Epidermal melanocyte (primary cell): ENCODE measurements at regions not wholly inside any gene's neighbourhood (a gene's known extent, or its start where the extent isn't known, plus 50 kb on each side); places are given as distances from the start of the nearest gene placed in this dataset.
"Not testable (repeated sequence)": the region's sequence is repeated elsewhere in the genome, so short reads cannot be mapped to it uniquely, and the experiment has no call there.

ENCODE experiments used
- DNase-seq: peaks from one replicate; pipeline ENCODE4 v3.0.0; 2011; ENCODE audit warnings: low spot score; ENCODE audit not compliant: insufficient read length

GRCh38 chr5:82765765-82766164 is 311.4 kb downstream of the TMEM167A start:
- DNase-seq, result no peak

GRCh38 chr5:82760856-82761255 is 316.3 kb downstream of the TMEM167A start:
- DNase-seq, result no peak

- DNase-seq, result no peak
Measured at GRCh38 chr5:82758881-82759280, 318.3 kb downstream of the TMEM167A start.

DNA sequence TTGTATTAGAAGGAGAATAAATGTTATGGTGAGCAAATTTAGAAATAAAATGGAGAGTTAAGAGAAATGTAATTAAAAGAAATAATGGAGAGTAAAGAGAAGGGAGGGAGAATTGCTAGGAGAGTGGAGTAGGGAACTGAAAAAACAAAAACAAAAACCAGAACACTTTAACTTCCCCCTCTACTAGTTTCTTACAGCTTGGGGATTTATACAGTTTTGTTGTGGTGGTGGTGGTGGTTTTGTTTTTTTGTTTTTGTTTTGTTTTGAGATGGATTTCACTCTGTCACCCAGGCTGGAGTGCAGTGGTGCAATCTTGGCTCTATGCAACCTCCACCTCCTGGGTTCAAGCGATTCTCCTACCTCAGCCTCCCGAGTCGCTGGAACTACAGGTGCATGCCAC is 322.4 kb downstream of the TMEM167A start:
- DNase-seq, result no peak

DNA sequence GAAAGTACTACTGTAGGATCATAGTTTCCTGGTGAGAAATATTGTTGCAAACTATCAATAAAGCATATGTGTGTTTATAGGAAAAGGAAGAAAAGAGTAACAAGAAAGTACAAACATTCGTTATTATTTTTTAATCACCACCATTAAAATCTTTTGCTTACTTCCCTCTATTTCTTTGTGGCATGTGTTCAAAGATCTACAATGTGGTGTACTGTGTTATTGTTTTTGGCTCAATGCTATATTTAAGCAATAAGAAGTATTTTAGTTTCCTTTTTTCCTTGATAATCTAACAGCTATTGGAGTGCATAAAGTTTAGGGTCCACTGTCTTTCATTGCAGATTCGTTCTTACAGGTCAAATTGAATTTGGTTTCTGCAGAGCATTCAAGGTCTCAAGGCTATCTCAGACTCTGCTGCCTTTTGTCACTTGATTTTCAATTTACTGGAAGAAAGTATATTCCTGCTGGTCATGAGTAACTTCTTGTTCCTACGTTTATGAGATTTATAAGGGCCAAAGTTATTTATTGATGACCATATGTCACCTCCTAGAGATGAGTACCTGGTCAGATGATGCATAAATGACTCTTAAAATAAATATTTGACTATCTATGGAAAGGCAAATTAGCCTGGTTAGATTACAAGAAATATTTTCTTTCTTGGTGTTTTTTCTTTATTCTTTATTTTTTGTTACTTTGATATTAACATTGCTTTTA is 323.0 kb downstream of the TMEM167A start:
- no peak for DNase-seq

- DNase-seq, result no peak
Measured at GRCh38 chr5:82753374-82753773, 323.8 kb downstream of the TMEM167A start.

- DNase-seq, result peak; percentile 85
Measured at GRCh38 chr5:82749461-82749820, 327.8 kb downstream of the TMEM167A start.

GRCh38 chr5:82748688-82749460 is 328.3 kb downstream of the TMEM167A start:
- DNase-seq, result no peak

GRCh38 chr5:82747986-82748385 is 329.2 kb downstream of the TMEM167A start:
- no peak for DNase-seq

- no peak for DNase-seq
Measured at GRCh38 chr5:82745016-82745415, 332.2 kb downstream of the TMEM167A start.

GRCh38 chr5:82738681-82739269 is 338.4 kb downstream of the TMEM167A start:
- no peak for DNase-seq

DNA sequence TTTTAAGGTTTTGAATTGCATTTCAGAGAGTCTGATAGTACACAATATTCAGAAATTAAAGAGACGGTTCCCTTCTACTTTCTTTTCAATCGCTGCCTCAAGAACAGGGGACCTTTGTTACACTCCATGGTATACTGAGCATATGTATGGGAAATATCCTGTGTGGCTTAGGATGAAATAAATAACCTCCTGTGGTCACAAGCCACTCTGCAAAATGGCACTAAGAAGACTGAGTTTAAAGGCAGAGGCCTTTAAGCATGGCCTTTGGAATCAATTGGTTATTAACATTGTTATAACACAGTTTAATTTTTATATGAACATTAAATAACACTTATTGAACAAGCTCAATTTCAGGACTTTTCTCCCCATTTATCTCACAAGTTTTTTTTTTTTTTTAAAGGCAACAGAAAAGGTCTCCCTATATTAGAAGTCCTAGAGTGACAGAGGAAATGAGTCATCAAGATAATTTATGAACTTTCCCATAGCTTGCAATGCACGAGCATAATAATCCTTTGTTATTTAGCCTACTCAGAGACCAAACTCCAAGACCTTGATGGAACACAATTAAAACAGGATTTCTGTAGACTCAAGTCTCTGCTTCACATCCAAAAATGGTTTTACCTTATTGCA is 341.9 kb downstream of the TMEM167A start:
- no peak for DNase-seq

DNA sequence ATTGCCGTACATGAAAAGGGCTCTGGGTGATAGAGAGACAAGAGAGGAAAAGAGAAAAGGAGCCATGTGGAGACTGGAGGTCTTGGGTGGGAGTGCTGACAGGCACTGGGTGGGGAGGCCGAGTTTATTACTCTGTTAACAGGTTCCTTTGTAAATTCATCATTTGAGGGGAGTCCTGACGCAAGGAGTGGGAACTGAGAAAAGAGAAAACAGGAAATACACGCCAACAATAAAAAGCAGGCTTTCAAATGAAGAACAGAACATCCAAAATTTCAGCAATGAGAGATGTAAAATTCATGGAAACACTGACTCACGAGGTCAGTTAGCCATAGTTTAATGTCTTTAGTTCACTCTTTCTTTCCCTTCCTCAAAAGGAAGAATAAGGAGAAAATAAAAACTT is 342.8 kb downstream of the TMEM167A start:
- DNase-seq, result no peak

DNA sequence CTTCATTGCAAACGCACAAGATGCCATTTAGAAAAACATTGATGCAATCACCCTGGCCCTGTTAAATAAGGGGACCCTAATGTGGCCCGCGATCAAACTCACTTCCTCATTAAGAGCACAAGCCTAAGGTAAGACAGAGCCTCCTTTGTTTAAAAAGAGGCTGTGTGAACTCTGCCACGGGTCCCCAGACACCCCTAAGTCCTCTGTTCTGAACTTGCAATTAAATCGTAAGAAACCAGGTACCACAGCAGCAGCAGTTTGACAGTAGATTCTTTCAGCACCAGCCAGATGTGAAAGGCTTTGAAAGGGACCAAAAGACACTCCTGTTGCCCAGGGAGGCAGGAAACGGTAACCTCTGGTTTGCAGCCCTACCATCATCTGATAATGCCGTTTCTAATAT is 346.3 kb downstream of the TMEM167A start:
- DNase-seq, result no peak

DNA sequence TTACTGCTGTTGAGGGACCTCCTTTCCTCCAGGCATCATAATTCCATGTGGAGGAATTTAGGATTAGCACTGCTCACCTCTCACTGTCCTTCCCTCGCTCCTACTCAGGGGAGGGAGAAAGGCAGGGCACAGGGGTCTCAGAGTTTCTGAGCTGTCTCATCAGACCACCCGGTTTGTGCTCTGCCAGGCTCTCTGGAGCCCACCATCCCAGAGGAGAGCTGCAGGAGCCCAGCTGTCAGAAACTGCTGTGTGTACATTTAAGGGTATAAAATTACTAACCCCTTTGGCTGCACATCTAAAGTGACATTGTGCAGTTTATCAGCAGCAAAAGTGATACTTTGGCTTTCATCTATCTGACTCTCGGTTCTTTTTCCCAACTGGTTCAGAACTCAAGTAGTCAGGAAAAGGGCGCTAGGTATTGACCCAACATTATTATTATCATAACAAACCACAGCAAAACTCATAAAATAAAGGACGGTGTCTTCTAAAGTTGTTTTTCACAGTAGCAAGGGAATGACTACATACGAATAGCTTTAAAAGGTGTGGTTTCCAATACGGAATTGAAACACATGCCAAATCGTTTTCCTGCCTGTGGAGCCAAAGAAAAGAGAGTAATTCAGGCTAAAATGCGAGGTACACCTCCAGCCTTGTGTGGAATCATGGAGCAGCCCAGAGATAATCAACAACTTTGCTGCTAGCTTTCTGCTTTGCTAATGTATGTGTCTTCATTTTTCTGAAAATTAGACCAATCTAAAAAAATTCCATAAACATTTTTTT is 348.1 kb downstream of the TMEM167A start:
- DNase-seq, result no peak

DNA sequence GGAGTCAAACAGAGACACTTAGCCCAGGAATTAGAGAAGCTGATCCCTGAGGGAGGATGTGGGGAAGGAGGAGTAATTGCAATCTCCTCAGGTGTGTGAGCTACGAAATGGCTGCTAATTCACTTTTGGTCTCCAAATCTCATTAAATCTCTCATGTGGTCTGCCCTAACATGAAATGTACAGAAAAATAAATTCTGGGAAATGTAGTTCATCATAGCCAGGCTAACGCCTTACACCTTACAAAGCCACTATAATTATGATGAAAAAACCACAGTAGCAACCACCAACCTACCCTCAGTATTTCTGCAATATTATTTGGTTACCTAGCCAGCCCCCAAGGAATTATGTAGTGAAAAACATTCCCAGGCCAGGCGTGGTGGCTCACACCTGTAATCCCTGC is 354.0 kb downstream of the TMEM167A start:
- DNase-seq, result no peak

- no peak for DNase-seq
Measured at GRCh38 chr5:82721087-82721410, 356.1 kb downstream of the TMEM167A start.

DNA sequence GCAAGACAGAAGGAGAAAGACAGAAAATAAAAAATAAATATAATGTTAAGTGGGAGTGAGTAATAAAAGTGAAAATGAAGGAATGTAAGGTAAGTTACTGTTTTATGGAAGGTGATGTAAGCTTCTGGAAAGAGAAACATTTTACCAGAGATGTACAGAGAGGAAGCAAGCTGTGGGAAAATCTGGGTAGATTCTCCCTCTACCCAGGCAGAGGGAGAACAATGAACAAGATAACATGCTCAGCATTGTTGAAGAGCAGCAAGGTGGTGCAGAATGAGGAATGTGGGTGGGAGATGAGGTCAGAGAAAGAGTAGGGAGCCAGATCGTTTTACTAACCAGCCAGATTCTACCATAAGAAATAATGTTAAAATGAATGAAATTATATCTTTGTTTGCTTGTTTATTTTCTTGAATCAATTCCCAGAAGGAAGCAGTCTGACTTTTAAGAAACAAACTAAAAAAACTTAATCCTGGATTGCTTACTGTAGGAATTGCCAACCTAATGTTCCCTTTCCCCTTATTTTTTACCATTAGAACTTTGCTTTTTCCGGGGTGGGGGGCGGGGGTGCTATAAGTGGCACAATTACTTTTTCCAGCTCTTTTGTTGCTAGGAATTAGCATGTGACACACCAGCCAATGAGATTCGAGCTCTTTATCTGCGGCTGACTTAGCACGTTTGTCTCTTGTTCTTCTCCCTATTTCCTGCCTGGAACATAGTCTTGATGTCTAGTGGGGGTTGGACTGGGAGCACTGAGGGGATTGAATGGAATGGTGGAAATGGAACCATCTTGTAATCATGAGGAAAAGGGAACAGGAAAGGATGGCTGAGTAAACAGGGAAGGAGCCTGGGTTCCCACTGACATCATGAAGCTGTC is 356.7 kb downstream of the TMEM167A start:
- DNase-seq, result no peak

DNA sequence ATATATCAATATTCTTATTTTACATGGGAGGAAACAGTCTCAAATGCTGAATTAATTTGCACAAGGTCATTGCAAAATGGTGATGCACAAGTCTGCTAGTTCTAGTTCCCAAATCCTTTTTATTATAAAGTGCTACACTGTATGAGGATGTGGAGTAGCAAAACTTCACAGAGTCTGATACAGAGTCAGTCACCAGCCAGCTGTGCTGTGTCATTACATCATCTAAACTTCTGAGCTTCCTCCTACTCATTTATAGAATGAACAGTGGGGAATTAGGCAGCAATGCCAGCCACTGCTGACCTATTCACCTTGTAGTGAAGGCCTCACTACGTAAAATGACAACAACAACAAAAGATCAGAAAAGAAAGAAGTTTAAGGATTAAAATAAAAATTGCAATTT is 357.8 kb downstream of the TMEM167A start:
- DNase-seq, result no peak

- no peak for DNase-seq
Measured at GRCh38 chr5:82717738-82718137, 359.5 kb downstream of the TMEM167A start.

GRCh38 chr5:82714732-82715131 is 362.5 kb downstream of the TMEM167A start:
- not testable (repeated sequence) for DNase-seq
